Natural killer cell treated with Interleukin-12 subunit alpha and Interleukin-12 subunit beta and Interleukin-15 and Interleukin-18, amount 100 ng/mL, for 72 hours (primary cell): ENCODE measurements at regions not wholly inside any gene's neighbourhood (a gene's known extent, or its start where the extent isn't known, plus 50 kb on each side); places are given as distances from the start of the nearest gene placed in this dataset.

Experiments
- ATAC-seq, 2 donors: fragments of 150-1000 bp; cut with Tn5 transposase in 1 of 2; sonication (Bioruptor Pico), chemical (Tn5 transposase) in 1 of 2; 2 replicates each; pipeline ENCODE4 v1.10.0; 2021
- DNase-seq: peaks from one replicate; pipeline ENCODE4 v3.0.0; 2022; ENCODE audit warnings: low spot score
- H3K27ac Mint-ChIP-seq, 2 donors: 1 replicate in 1 of 2; 2 replicates in 1 of 2; pipeline ENCODE4 v1.8.0; 2022; ENCODE audit warnings: mixed read lengths in 2 of 2, mild to moderate bottlenecking in 1 of 2, moderate library complexity in 1 of 2
- H3K27me3 Mint-ChIP-seq, 2 donors: 1 replicate in 1 of 2; 2 replicates in 1 of 2; pipeline ENCODE4 v1.8.0; 2022; ENCODE audit warnings: mixed read lengths in 2 of 2
- H3K36me3 Mint-ChIP-seq: one replicate; pipeline ENCODE4 v1.8.0; 2022; ENCODE audit warnings: mixed read lengths
- H3K4me1 Mint-ChIP-seq, 2 donors: 1 replicate in 1 of 2; 2 replicates in 1 of 2; pipeline ENCODE4 v1.8.0; 2022; ENCODE audit warnings: low read depth in 2 of 2, mixed read lengths in 2 of 2, mild to moderate bottlenecking in 1 of 2
- H3K4me3 Mint-ChIP-seq: one replicate; pipeline ENCODE4 v1.8.0; 2022; ENCODE audit warnings: mixed read lengths
- H3K9me3 Mint-ChIP-seq: 2 replicates; pipeline ENCODE4 v1.8.0; 2022; ENCODE audit warnings: mixed read lengths

GRCh38 chr10:35927990-35928488 lies 285.9 kb upstream of the FZD8 start:
- H3K4me1 Mint-ChIP-seq: no peaks in the 10 kb centered on the region
- no peak overlapping the region for H3K27ac Mint-ChIP-seq
- H3K4me3 Mint-ChIP-seq: no peak overlapping the region
- H3K27me3 Mint-ChIP-seq: peaks cover 0 to 3% of the 10 kb centered on the region in 2 donors
- no peak for DNase-seq
- H3K9me3 Mint-ChIP-seq: peaks cover 8% of the 10 kb centered on the region
- H3K36me3 Mint-ChIP-seq: no peaks in the 10 kb centered on the region
- no peak for ATAC-seq

GRCh38 chr10:35927341-35927740 lies 285.2 kb upstream of the FZD8 start:
- H3K4me1 Mint-ChIP-seq: no peaks in the 10 kb centered on the region
- H3K4me3 Mint-ChIP-seq: no peak overlapping the region
- ATAC-seq (no peak), DNase-seq (no peak)
- peaks cover 0 to 3% of the 10 kb centered on the region in 2 donors for H3K27me3 Mint-ChIP-seq
- peaks cover 8% of the 10 kb centered on the region for H3K9me3 Mint-ChIP-seq
- H3K36me3 Mint-ChIP-seq: no peaks in the 10 kb centered on the region
- no peak overlapping the region for H3K27ac Mint-ChIP-seq

- Mint-ChIP-seq H3K9me3 (peaks cover 8% of the 10 kb centered on the region), H3K36me3 (no peaks in the 10 kb centered on the region), H3K27ac (no peak overlapping the region), H3K4me1 (no peaks in the 10 kb centered on the region), H3K4me3 (no peak overlapping the region), H3K27me3 (peaks cover 0 to 3% of the 10 kb centered on the region in 2 donors)
- ATAC-seq (no peak), DNase-seq (no peak)
Measured at GRCh38 chr10:35926846-35927245, 284.8 kb upstream of the FZD8 start.

GRCh38 chr10:35925493-35925892 lies 283.4 kb upstream of the FZD8 start:
- H3K4me3 Mint-ChIP-seq: no peak overlapping the region
- H3K27ac Mint-ChIP-seq: no peak overlapping the region
- no peak for ATAC-seq
- no peaks in the 10 kb centered on the region for H3K36me3 Mint-ChIP-seq
- H3K27me3 Mint-ChIP-seq: peaks cover 0 to 3% of the 10 kb centered on the region in 2 donors
- peaks cover 6% of the 10 kb centered on the region for H3K9me3 Mint-ChIP-seq
- no peak for DNase-seq
- no peaks in the 10 kb centered on the region for H3K4me1 Mint-ChIP-seq

- DNase-seq: no peak
- ATAC-seq: no peak
- Mint-ChIP-seq H3K4me3 (no peak overlapping the region), H3K27ac (no peak overlapping the region), H3K36me3 (no peaks in the 10 kb centered on the region), H3K9me3 (peaks cover 4% of the 10 kb centered on the region), H3K4me1 (no peaks in the 10 kb centered on the region), H3K27me3 (peaks cover 0 to 3% of the 10 kb centered on the region in 2 donors)
Measured at GRCh38 chr10:35924759-35925158, 282.7 kb upstream of the FZD8 start.

- Mint-ChIP-seq H3K36me3 (no peaks in the 10 kb centered on the region), H3K4me1 (no peaks in the 10 kb centered on the region), H3K27ac (no peak overlapping the region), H3K27me3 (peaks cover 0 to 3% of the 10 kb centered on the region in 2 donors), H3K4me3 (no peak overlapping the region), H3K9me3 (peaks cover 4% of the 10 kb centered on the region)
- DNase-seq (no peak), ATAC-seq (no peak)
Measured at GRCh38 chr10:35922876-35923600, 280.9 kb upstream of the FZD8 start.

GRCh38 chr10:35921866-35922350 lies 279.8 kb upstream of the FZD8 start:
- Mint-ChIP-seq H3K36me3 (no peaks in the 10 kb centered on the region), H3K9me3 (peaks cover 7% of the 10 kb centered on the region), H3K4me1 (no peaks in the 10 kb centered on the region), H3K27me3 (peaks cover 0 to 3% of the 10 kb centered on the region in 2 donors), H3K4me3 (no peak overlapping the region), H3K27ac (no peak overlapping the region)
- DNase-seq: no peak
- ATAC-seq: no peak

GRCh38 chr10:35916791-35917190 lies 274.7 kb upstream of the FZD8 start:
- no peaks in the 10 kb centered on the region for H3K36me3 Mint-ChIP-seq
- no peaks in the 10 kb centered on the region for H3K4me1 Mint-ChIP-seq
- H3K9me3 Mint-ChIP-seq: peaks cover 3% of the 10 kb centered on the region
- no peak overlapping the region for H3K27ac Mint-ChIP-seq
- no peak overlapping the region for H3K4me3 Mint-ChIP-seq
- no peak for DNase-seq
- H3K27me3 Mint-ChIP-seq: no peaks in the 10 kb centered on the region
- no peak for ATAC-seq

- Mint-ChIP-seq H3K9me3 (peaks cover 3% of the 10 kb centered on the region), H3K4me1 (no peaks in the 10 kb centered on the region), H3K27me3 (no peaks in the 10 kb centered on the region), H3K27ac (no peak overlapping the region), H3K36me3 (no peaks in the 10 kb centered on the region), H3K4me3 (no peak overlapping the region)
- no peak for ATAC-seq
- no peak for DNase-seq
Measured at GRCh38 chr10:35913628-35914027, 271.5 kb upstream of the FZD8 start.

GRCh38 chr10:35912615-35913569 lies 270.8 kb upstream of the FZD8 start:
- DNase-seq: no peak
- ATAC-seq: no peak
- no peaks in the 10 kb centered on the region for H3K36me3 Mint-ChIP-seq
- H3K4me1 Mint-ChIP-seq: no peaks in the 10 kb centered on the region
- H3K4me3 Mint-ChIP-seq: no peak overlapping the region
- H3K9me3 Mint-ChIP-seq: peaks cover 2% of the 10 kb centered on the region
- no peaks in the 10 kb centered on the region for H3K27me3 Mint-ChIP-seq
- H3K27ac Mint-ChIP-seq: no peak overlapping the region

- ATAC-seq: no peak
- Mint-ChIP-seq H3K4me1 (no peaks in the 10 kb centered on the region), H3K36me3 (no peaks in the 10 kb centered on the region), H3K9me3 (no peaks in the 10 kb centered on the region), H3K27ac (no peak overlapping the region), H3K27me3 (no peaks in the 10 kb centered on the region), H3K4me3 (no peak overlapping the region)
- no peak for DNase-seq
Measured at GRCh38 chr10:35911954-35912353, 269.9 kb upstream of the FZD8 start.

- H3K27ac Mint-ChIP-seq: no peak overlapping the region
- ATAC-seq: no peak
- no peaks in the 10 kb centered on the region for H3K9me3 Mint-ChIP-seq
- no peaks in the 10 kb centered on the region for H3K4me1 Mint-ChIP-seq
- no peak for DNase-seq
- H3K36me3 Mint-ChIP-seq: no peaks in the 10 kb centered on the region
- no peak overlapping the region for H3K4me3 Mint-ChIP-seq
- no peaks in the 10 kb centered on the region for H3K27me3 Mint-ChIP-seq
Measured at GRCh38 chr10:35911233-35911632, 269.1 kb upstream of the FZD8 start.

- DNase-seq (no peak), ATAC-seq (no peak)
- Mint-ChIP-seq H3K9me3 (no peaks in the 10 kb centered on the region), H3K4me3 (no peak overlapping the region), H3K4me1 (no peaks in the 10 kb centered on the region), H3K36me3 (no peaks in the 10 kb centered on the region), H3K27ac (no peak overlapping the region), H3K27me3 (no peaks in the 10 kb centered on the region)
Measured at GRCh38 chr10:35910234-35910633, 268.1 kb upstream of the FZD8 start.

- H3K4me3 Mint-ChIP-seq: no peak overlapping the region
- DNase-seq: no peak
- no peaks in the 10 kb centered on the region for H3K36me3 Mint-ChIP-seq
- H3K27me3 Mint-ChIP-seq: no peaks in the 10 kb centered on the region
- H3K9me3 Mint-ChIP-seq: no peaks in the 10 kb centered on the region
- H3K4me1 Mint-ChIP-seq: no peaks in the 10 kb centered on the region
- no peak overlapping the region for H3K27ac Mint-ChIP-seq
- no peak for ATAC-seq
Measured at GRCh38 chr10:35909121-35909720, 267.1 kb upstream of the FZD8 start.
